Activated CD4-positive, CD25-positive, alpha-beta regulatory T cell treated with anti-CD3 and anti-CD28 coated beads, Interleukin-2, amount 50 U/mL, for 24 hours (primary cell): ENCODE measurements at regions not wholly inside any gene's neighbourhood (a gene's known extent, or its start where the extent isn't known, plus 50 kb on each side); places are given as distances from the start of the nearest gene placed in this dataset.

Source experiments
- ATAC-seq, 2 donors: fragments of 150-1000 bp; cut with Tn5 transposase; one replicate each; pipeline ENCODE4 v1.10.0; 2021; ENCODE audit warnings: mild to moderate bottlenecking in 1 of 2, moderate library complexity in 1 of 2

- peak; percentile 48 to 55 for ATAC-seq
Measured at GRCh38 chr2:9681427-9681817, 50.6 kb upstream of the YWHAQ start.

DNA sequence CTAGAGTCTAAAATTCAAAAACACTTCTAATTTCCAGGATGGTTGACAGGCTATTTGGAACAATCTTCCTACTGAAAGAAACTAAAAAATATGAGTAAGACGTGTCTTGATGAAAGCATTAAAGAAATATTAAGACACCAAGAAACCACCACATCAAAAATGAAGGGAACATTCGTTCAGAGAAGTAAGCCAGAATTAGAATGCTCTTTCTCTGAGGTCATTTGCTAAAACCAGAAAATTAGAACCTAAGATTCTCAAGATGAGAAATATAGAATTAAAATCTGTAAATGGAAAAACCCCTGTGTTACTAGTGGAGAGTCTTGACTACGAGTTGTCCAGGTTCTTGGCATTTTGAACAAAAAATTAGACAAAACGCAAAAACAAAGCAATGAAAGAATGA, 54.8 kb upstream of the YWHAQ start:
- ATAC-seq = no peak

- ATAC-seq = no peak
Measured at GRCh38 chr2:9686061-9686460, 55.3 kb upstream of the YWHAQ start.

DNA sequence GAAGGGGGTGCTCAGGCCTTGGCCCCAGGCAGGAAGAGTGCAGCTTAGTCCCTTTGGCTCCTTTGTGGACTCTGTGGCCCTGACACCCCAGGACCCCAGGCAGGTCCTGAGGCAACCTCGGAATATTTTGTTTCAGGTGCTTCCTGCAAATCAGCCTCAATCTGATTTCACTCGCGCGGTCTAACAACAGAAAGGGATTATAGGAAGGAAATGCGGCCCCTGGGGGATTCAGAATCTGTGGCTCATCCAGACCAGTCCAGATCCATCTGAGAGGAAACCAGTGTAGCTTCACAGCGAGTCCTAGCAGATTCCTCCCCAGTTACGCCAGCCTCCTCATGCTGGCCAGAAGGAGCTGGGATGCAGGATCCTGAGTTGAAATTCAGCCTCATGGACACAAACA, 59.5 kb upstream of the YWHAQ start:
- no peak for ATAC-seq

GRCh38 chr2:9690716-9691498, 60.1 kb upstream of the YWHAQ start:
- no peak for ATAC-seq

DNA sequence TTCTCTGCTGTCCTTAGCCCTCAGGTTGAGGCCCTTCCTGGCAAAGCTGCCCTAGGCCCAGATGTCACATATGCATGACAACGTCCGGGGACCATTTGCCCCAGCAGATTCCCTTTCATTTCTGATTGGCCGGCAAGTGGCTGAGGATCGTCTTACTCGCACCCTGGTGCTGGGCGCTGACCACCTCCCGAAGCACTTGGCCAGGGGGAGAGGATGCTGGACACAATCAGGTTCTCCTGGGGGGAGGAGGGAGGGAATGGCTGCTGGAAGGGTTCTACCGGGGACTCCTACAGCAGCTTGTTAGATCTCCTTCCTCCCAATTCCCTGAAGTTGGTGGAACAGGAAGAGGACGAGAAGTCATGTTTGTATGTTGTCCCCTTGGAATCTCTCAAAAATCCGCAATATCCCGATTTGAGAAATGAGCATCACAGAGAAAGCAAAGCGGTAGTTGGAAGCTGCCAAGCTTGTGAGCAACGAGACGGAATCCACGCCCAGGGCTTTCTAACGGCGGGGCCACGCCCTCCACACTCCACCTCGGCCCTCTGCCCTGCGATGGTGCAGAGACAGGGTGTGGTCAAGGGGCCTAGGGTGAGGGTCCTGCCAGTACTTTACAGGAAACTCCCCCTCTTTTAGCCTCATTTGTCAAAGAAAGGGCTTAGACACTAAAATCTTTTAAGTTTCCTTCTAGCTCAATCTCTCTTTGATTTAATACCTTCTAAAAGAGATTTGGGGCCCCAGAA, 61.8 kb upstream of the YWHAQ start:
- ATAC-seq = no peak

- ATAC-seq = peak; percentile 25 to 60
Measured at GRCh38 chr2:9693196-9693491, 62.3 kb upstream of the YWHAQ start.

GRCh38 chr2:9693646-9694045, 62.8 kb upstream of the YWHAQ start:
- no peak for ATAC-seq

DNA sequence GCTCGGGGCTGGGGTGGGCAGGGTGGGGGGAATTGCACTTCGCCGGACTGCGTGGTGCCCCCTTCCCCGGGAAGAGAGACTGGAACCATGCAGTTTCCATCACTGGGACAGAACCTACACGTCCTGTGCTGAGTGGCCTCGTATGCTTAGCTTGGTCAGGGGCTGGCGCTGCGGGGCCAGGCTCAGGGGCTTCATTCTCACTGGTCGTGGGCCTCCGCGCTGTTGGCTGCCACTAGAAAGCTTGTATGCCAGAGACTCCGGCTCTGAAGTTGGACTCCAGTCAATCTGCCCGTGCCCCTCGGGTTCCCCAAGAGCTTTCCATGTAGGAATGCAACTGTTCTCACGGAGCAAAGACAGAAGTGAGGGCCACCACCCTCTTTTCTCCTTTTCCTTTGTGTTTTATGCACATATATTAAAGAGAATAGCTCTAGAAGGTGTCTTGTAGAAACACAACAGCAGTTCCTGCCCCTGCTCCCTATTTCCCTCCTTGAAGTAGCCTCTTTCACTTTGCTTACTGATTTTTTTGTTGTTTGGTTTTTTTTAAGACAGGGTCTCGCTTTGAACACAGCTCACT, 64.0 kb upstream of the YWHAQ start:
- ATAC-seq = no peak

- no peak for ATAC-seq
Measured at GRCh38 chr2:9695941-9696340, 65.1 kb upstream of the YWHAQ start.

GRCh38 chr2:9696731-9697130, 65.9 kb upstream of the YWHAQ start:
- no peak for ATAC-seq

- peak in 1 of 2 donors; percentile 21 for ATAC-seq
Measured at GRCh38 chr2:9697909-9698308, 67.1 kb upstream of the YWHAQ start.

DNA sequence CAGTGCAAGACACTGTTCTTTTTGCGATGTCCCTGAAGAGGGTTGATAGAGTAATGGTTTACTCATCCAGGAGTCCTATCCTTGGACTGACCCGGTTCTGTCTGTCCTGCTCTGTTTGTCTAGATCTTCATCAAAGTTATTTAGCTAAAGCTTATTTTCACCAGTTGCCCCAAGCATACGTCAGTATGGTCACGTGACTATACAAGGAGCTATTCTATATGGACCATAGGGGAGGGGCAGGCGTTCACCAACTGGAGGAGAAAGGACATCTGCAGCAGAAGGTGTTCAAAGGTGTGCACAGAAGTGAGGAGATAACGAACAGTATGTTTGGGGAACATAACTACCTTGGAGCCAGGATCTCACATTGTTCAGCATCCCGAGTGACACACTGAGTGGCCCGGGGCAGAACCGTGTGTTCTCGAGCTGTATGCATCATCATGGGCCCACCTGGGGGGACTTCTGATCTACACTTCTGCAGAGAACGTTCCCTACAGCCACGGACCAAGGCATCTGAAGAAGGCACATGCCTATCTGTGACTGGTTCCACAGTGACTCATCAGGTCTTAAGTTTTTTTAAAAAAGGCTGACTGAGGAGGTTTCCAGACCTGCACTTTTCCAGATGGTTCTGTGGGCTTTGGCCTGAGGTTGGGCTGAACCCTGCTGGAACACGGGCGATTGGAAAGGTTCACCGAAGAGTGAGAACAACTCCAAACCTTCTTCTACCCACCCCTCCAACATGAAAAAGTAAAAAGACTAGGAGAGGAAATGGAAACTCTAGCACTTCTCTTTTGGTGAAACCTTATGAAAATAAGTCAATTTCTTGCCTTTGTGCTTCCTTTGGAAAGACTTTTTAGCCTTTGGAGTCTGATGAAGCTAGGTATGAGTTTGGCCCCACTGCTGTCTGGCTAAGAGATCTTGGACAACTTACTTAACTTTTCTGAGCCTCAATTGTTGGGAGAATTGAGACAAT, 68.6 kb upstream of the YWHAQ start:
- no peak for ATAC-seq

- ATAC-seq = no peak
Measured at GRCh38 chr2:9700109-9700495, 69.3 kb upstream of the YWHAQ start.

GRCh38 chr2:9702604-9703084, 71.8 kb upstream of the YWHAQ start:
- no peak for ATAC-seq

- peak; percentile 93 to 96 for ATAC-seq
Measured at GRCh38 chr2:9703085-9703678, 72.4 kb upstream of the YWHAQ start.

DNA sequence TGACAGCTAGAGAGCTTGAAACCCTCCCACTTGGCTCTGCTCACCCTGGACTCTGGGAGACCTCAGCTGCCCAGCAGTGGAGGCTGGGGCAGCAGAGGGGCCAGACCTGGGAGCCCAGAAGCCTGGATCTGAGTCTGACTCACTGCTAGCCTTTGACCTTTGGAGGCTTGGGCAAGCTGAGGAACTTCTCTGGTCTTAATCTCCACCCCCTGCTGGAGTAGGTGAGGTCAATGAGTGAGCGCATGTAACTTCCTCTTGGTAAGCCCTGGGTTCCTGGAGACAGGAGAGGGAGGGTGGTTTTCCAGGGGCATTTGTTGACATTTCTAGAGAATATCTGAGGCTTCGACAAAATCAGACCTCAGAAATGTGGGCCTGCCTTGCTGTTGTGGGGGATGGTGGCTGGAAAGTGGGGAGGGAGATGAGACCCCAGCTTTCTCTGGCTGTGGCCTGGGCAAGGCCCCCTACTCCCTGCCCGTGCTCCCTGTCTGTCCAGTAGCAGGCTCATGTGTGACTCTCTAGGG, 73.0 kb upstream of the YWHAQ start:
- peak; percentile 3 to 23 for ATAC-seq

DNA sequence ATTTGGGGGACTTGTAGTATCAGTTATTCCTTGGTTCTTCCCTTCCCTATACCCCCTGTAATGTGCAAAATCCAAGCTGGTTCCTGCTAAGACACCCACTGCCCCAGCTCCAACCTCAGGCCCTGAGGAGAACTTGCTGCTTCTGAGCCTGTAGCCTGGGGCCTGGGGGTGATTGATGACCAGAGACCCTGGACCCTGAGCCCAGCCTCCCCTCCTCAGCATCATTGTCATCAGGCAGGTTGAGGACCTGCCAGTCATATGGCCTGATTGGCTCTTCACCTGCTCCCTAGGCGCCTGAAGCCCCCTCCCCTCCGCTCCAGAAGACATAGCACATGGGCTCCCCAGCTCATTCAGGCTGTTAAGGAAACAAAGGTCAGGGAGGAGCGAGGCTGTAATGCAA, 73.8 kb upstream of the YWHAQ start:
- ATAC-seq = no peak

DNA sequence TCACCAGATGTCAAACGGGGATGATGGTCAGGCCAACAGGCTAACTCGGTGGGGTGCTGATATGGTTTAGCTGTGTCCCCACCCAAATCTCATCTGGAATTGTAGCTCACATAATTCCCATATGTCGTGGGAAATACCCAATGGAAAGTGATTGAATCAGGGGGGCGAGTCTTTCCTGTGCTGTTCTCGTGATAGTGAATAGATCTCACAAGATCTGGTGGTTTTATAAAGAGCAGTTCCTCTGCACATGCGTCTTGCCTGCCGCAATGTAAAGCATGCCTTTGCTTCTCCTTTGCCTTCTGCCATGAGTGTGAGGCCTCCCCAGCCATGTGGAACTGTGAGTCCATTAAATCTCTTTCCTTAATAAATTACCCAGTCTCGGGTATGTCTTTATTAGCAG, 74.4 kb upstream of the YWHAQ start:
- ATAC-seq = no peak

GRCh38 chr2:9707008-9707407, 76.2 kb upstream of the YWHAQ start:
- no peak for ATAC-seq

DNA sequence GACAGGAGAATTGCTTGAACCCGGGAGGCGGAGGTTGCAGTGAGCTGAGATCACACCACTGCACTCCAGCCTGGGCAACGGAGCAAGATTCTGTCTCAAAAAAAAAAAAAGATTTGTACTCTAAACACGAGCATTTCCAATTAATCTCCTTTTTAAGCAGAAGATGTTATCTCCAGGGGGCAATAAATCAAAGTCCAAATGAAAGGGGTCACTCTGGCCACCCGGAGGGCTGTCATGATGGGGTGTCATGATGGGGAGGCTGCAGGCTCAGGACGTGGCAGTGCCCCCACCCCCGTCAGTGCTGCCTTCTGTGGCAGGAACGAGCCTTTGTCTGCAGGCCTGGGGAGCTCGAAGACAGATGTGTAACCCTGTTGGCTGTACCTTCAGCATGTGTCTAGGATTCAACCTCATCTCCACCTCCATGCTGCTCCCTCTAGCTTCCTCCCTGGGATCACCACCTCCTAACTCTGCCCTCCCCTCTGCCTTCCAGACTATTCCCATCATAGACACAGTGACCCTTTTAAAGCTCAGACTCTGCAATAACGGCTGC, 76.9 kb upstream of the YWHAQ start:
- no peak for ATAC-seq
